DMS153 treated with DMSO at 0.1 percent for 48 hours (cell line): ENCODE measurements at regions not wholly inside any gene's neighbourhood (a gene's known extent, or its start where the extent isn't known, plus 50 kb on each side); places are given as distances from the start of the nearest gene placed in this dataset.

Source experiments
- DNase-seq: peaks from one replicate; lab custom pipeline; 2025; ENCODE audit not compliant: unreplicated experiment; lab: John Stamatoyannopoulos, UW

GRCh38 chr5:6176102-6176693 is 202.1 kb downstream of the MED10 start:
- peak; percentile 41 for DNase-seq

DNA sequence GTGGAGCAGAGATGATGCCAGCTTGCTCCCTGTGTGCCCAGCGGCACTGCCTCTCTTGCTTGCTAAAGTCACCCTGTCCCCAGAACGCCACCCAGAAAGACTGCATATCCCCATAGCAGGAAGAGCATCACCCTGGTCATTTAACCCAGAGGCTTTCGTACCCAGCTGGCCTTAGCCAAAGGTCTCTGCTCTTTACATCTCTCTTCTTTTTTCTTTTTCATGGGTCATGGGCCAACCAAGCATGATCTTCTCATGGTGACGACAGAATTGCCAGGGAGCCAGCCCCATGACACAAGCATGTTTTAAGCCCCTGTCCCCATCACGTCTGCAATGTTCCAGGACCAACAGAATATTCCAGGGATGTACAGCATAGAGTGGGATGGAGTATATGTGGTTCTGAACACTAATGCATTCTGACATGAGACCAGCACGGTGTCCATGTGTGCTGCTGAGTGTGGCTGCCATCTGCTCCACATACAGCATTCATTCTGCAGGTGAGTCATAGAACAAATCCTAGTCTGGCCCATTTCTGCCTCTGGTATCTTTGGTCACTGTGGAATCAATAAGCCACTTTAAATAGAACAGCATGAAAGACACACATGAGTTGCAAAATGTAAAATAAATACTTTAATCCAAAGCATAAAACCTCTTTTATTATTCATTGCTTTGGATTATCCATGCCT is 203.0 kb downstream of the MED10 start:
- DNase-seq = no peak

GRCh38 chr5:6169660-6170059 is 208.7 kb downstream of the MED10 start:
- DNase-seq = no peak

- no peak for DNase-seq
These were observed 211.5 kb downstream of the MED10 start for GRCh38 chr5:6166698-6167394.

DNA sequence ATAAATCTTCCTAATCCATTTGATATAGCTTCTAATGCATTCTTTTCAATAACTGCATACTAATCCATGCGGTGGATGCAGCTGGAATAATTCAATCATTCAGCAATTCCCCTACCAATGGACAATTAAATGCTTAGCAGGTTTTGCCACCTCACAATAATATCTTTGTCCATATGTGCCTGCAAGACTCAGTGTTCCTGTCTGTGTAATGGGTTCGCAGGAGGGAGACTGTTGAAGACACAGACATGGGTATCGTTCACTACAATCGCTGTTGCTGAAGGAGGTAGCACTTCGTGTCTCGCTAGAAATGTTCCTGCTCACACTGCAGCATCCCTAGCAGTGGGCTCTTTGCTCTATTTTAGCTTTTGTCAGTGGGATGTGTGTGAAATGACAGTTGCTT is 214.4 kb downstream of the MED10 start:
- no peak for DNase-seq

DNA sequence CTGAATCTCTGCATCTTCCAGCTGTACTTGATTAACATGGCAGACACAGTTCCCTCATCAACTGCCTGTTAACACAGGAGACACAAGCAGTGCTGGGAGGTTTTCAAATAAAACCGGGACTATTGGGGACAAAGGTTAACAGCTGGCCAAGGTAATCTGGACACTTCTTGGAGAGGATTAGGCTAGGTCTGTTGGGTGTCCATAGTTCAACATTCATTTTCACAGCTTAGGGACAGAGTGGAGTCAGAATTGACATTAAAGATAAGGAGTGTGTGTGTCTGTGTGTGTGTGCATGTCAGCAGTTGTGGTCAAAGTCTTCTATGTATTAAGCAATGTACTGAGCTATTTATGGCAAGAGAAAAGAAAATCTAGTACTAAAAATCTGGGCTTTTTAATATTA is 216.2 kb downstream of the MED10 start:
- DNase-seq = no peak

GRCh38 chr5:6161257-6161656 is 217.1 kb downstream of the MED10 start:
- DNase-seq = no peak

DNA sequence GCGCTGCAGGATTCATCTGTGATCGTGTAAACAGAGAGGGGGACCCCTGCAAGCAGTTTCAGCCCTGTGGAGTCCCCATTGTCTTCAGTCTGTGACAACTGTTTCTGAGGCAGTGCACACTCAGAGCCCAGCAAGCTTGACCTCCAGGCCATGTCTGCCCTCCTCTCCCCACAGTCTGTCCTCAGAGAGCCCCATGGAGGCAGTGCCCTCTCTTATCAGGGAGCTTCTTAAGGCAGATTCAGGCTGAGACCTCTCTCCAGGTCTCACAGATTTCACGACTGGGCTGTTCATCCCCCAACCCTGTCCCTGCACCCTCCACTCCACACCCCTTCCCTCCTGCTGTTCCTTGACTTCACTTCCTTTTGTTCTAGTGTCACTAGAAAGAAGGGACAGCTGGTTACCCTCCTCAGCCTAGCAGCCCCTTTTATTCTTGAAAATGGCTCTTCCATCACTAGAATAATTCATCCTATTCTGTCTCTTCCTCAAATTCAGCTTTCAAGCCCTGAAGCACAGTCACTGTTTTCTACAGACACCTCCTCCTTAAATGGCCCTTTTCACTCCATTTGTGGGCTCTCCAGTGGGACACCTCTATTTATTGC is 218.4 kb downstream of the MED10 start:
- DNase-seq = no peak

- DNase-seq = no peak
These were observed 219.1 kb downstream of the MED10 start for GRCh38 chr5:6158974-6159831.

GRCh38 chr5:6154216-6154615 is 224.1 kb downstream of the MED10 start:
- no peak for DNase-seq

DNA sequence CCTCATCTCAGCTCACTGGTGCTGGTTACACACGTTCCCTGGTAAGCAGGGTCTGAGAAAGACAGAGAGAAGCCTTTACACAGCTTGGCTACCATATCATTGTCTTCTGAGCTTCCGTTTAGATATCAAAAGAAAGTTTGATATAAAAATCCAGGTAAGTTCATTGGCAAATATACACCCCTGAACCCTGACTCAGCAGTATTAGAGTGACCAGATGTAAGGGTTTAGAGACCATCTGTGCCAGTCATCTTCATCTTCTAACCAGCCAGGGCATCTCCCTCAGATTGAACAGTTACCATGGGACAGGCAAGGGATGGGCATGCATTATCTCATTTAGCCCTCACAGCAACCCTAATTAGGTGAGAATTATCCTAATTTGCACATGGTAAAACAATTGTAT is 232.1 kb downstream of the MED10 start:
- DNase-seq = no peak

DNA sequence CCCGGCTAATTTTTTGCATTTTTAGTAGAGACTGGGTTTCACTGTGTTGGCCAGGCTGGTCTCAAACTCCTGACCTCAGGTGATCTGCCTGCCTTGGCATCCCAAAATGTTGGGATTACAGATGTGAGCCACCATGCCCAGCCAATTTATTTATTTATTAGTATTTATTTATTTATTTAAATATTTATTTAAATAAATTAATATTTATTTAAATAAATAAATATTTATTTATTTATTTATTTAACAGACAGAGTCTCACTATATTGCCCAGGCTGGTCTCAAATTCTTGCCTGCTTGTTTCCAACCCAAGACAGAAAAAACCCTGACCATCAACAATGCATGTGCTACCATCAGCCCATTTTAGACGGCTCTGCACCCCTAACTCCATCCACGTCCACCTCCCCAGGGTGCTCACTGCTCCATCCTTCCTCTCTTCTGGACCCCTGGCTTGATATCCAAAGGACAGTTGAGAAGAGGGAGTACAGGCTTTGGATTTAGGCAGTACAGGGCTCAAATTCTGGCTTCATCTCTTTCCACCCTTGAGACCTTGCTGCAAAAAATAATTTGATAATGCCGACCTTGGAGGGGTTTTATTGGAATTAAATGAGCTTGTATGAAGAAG is 232.6 kb downstream of the MED10 start:
- no peak for DNase-seq

DNA sequence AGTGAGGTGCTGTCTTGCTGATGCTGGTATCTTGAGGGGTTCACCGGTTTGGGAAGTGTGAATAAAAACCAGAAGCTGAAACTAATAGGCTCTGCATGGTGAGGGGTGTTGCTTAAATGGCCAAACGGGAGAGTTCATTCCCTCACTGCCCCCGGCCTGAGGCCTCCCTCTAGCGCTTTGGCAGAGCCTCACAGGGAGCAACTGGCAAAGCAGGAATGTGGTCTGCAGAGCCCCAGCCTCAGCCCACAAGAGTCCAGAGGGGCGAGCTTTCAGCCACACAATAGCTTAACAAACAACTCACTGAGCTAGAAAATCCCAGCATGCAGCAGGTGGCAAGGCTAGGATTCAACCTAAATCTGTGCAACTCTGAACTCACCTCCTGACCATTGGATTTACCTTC is 234.8 kb downstream of the MED10 start:
- no peak for DNase-seq

DNA sequence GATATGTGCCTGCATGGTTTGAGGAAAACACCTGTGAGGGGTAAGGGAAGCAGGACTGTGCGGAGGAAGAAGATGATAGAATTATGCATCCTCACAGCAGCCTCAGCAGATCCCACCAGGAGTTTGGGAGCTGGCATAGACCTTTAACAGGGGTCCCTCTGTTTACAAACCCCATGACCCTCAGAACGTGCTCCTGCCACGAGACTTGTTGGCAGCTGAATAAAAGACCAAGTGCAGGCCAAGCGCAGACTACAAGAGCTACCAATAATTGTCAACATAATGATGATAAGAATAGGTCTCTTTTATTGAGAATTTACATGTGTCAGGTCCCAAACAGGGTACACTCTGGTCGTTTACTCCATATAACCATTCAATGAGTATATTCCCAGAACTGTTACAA is 236.0 kb downstream of the MED10 start:
- no peak for DNase-seq

DNA sequence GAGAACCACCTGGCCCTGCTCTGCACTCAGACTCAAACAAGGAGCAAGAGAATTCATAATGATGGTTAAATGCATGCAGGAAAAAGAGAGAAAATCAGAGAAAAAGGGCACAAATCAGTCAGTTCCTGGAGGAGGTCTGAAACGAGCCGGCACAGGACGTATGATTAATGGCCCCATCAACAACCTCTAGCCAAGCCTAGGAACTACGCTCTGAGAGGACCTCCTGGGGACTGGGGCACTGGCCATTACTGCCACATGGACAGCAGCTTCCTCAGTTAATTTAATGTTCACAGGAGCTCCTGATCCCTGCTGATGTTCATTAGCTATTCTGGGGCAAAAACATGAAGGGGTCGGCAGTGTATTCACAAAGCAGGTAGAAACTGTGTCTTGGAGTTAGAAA is 238.1 kb downstream of the MED10 start:
- DNase-seq = no peak

GRCh38 chr5:6135977-6136376 is 242.4 kb downstream of the MED10 start:
- DNase-seq = no peak

- no peak for DNase-seq
These were observed 244.1 kb downstream of the MED10 start for GRCh38 chr5:6134281-6134680.

DNA sequence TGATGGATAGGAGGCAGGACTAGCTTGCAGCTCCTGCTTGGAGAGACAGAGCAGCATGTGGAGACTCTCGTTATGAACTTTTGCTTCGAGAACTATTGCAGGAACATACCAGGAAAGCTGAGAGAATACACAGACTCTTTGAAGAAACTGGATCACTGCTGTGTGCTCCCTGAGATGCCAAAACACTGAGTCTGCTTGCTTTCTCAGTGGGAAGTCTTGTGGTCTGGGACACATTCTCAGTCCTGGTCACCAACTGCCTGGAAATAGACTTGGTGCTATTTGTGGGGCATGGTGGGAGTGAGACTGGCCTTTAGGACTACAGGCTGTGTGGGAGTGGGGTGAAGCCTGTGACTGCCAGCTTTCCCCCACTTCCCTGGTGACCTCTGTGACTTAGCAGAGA is 252.6 kb downstream of the MED10 start:
- no peak for DNase-seq

- DNase-seq = no peak
These were observed 259.7 kb downstream of the MED10 start for GRCh38 chr5:6118691-6119090.

DNA sequence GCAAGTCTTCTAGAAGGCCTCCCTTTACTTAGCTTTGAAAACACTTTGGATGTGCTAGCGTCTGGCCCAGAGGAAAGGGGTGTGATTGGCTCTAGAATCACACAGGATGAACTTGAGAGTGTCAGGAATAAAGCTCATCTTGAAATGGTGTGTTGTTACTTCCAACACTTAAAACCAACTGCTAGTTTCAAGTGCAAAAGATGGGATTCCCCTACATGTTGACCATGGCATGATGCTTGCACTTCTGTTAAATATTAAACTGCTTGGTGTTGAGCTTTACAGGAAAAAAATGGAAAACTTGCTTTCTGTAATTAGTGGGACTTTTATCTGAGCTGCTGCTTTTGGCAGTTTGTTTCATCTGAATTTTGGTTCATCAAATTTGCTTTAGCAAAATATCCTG is 261.1 kb downstream of the MED10 start:
- DNase-seq = no peak

DNA sequence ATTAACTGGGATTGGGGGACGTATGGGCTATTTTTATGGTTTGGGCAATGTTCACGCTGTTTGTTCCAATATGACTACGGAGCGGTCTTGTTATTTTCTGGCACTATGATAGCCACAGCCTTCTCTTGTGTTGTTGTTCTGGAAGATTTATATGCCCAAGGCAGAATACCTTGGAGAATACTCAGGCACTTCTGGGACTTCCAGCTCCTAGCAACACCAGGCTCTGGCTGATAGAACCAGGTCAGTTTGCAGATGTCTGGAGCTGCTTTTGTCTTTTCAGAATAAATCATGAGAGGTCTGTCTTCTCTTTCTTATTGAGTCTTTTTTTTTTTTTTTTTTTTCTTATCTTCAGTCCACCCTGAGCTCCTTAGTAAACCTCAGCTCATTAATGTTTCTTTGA is 262.5 kb downstream of the MED10 start:
- DNase-seq = no peak
